Psoas muscle (tissue), 7 donors: ENCODE measurements at regions not wholly inside any gene's neighbourhood (a gene's known extent, or its start where the extent isn't known, plus 50 kb on each side); places are given as distances from the start of the nearest gene placed in this dataset.

Experiments used
- ATAC-seq, 4 donors: fragments of 200-7000 bp; cut with Tn5 transposase; one replicate each; pipeline ENCODE4 v1.9.1; 2020; ENCODE audit warnings: moderate library complexity in 3 of 4, mild to moderate bottlenecking in 2 of 4
- DNase-seq, 2 donors: peaks; one replicate each; pipeline ENCODE4 v3.0.0-alpha.2; 2020
- H3K27ac ChIP-seq: fragments of 200-600 bp; one replicate; pipeline ENCODE4 v1.8.0; 2022
- H3K27me3 ChIP-seq, 3 donors: fragments of 200-600 bp in 1 of 3; one replicate each; pipeline versions ENCODE4 v1.6.1 to v1.8.0; 2013 to 2022; ENCODE audit warnings: low read length in 2 of 3, mild to moderate bottlenecking in 2 of 3, moderate library complexity in 1 of 3; ENCODE audit not compliant: insufficient read depth in 3 of 3
- H3K36me3 ChIP-seq, 2 donors: fragments of 200-600 bp in 1 of 2; one replicate each; pipeline versions ENCODE4 v1.6.1 to v1.8.0; 2013 to 2022; ENCODE audit warnings: low read depth in 1 of 2, mild to moderate bottlenecking in 1 of 2, moderate library complexity in 1 of 2; ENCODE audit not compliant: insufficient read depth in 1 of 2
- H3K4me1 ChIP-seq: fragments of 200-600 bp; one replicate; pipeline ENCODE4 v1.8.0; 2022
- H3K4me3 ChIP-seq: fragments of 200-600 bp; one replicate; pipeline ENCODE4 v1.8.0; 2022; ENCODE audit warnings: mild to moderate bottlenecking
- H3K9me3 ChIP-seq: fragments of 200-600 bp; one replicate; pipeline ENCODE4 v1.8.0; 2022
- CTCF ChIP-seq: fragments of 200-600 bp; IDR thresholded peaks from one replicate; pipeline ENCODE4 v1.8.0; 2022; ENCODE audit warnings: antibody characterized with exemption
- WGBS, 3 donors: extraction: QIAGEN DNeasy Blood & Tissue Kit; methylation state at CpG; one replicate each; pipeline versions ENCODE4 v1.1.6 to v1.1.7; 2013; 5-methylcytosine and 5-hydroxymethylcytosine counted together
- intact Hi-C, 2 donors: fragments of 100-400 bp; cut with DNase I; formaldehyde crosslinking; loops; one replicate each; pipeline versions ENCODE4 v1.11.0 to v1.14.2; 2022
- donor health status: healthy with polysubstance abuse.
- donor health status: DM: no; HTN: no; CAD: no; lungs with moderate emphysema.
- donor health status: Bipolar disorder and iron deficiency.
- donor health status: healthy.
- donor health status: DM: yes; HTN: yes; CAD: no.
- donor health status: DM: no; HTN: no; CAD: no.
- donor health status: DM: yes; HTN: yes; CAD: no.

- no peak for ATAC-seq
- Histone ChIP-seq H3K9me3 (peaks cover 5% of the 10 kb centered on the region), H3K27me3 (no peaks in the 10 kb centered on the region), H3K4me1 (no peaks in the 10 kb centered on the region), H3K36me3 (no peaks in the 10 kb centered on the region), H3K4me3 (no peak overlapping the region), H3K27ac (no peak overlapping the region)
- intact Hi-C loops, result no loop called here
- 76 to 88% (median 83%) methylated on average over 1 of the region's 1 CpG for WGBS, 3 donors
- no peak for DNase-seq
- no peak for TF ChIP-seq CTCF
Observed at GRCh38 chr13:50209631-50210030, 194.4 kb downstream of the KCNRG start.

GRCh38 chr13:50213526-50213925 lies 198.3 kb downstream of the KCNRG start:
- H3K4me3 ChIP-seq, result no peak overlapping the region
- intact Hi-C loops, result no loop called here
- no peak for TF ChIP-seq CTCF
- H3K27ac ChIP-seq, result no peak overlapping the region
- H3K4me1 ChIP-seq, result no peaks in the 10 kb centered on the region
- ATAC-seq (no peak), DNase-seq (no peak)
- H3K36me3 ChIP-seq, result no peaks in the 10 kb centered on the region
- 16 to 88% (median 76%) methylated on average over 1 of the region's 1 CpG for WGBS, 3 donors
- no peaks in the 10 kb centered on the region for H3K27me3 ChIP-seq
- H3K9me3 ChIP-seq, result peaks cover 5% of the 10 kb centered on the region

- no peaks in the 10 kb centered on the region for H3K36me3 ChIP-seq
- H3K4me3 ChIP-seq, result no peak overlapping the region
- no peaks in the 10 kb centered on the region for H3K4me1 ChIP-seq
- TF ChIP-seq CTCF, result no peak
- peaks cover 5% of the 10 kb centered on the region for H3K9me3 ChIP-seq
- no peak overlapping the region for H3K27ac ChIP-seq
- intact Hi-C loops, result no loop called here
- DNase-seq, result no peak
- ATAC-seq, result no peak
- no peaks in the 10 kb centered on the region for H3K27me3 ChIP-seq
Observed at GRCh38 chr13:50214514-50214913, 199.3 kb downstream of the KCNRG start.

GRCh38 chr13:50215399-50215798 lies 200.2 kb downstream of the KCNRG start:
- H3K4me3 ChIP-seq, result no peak overlapping the region
- ATAC-seq (no peak), DNase-seq (no peak)
- no peak for TF ChIP-seq CTCF
- no peaks in the 10 kb centered on the region for H3K4me1 ChIP-seq
- H3K9me3 ChIP-seq, result peaks cover 5% of the 10 kb centered on the region
- no peaks in the 10 kb centered on the region for H3K36me3 ChIP-seq
- no peaks in the 10 kb centered on the region for H3K27me3 ChIP-seq
- no peak overlapping the region for H3K27ac ChIP-seq
- intact Hi-C loops, result no loop called here

- ATAC-seq, result no peak
- H3K4me3 ChIP-seq, result no peak overlapping the region
- WGBS, 3 donors, result 95 to 98% (median 98%) methylated on average over 3 of the region's 3 CpGs
- H3K9me3 ChIP-seq, result no peaks in the 10 kb centered on the region
- no peaks in the 10 kb centered on the region for H3K36me3 ChIP-seq
- intact Hi-C loops, result no loop called here
- H3K27me3 ChIP-seq, result no peaks in the 10 kb centered on the region
- H3K27ac ChIP-seq, result no peak overlapping the region
- H3K4me1 ChIP-seq, result peaks cover 8% of the 10 kb centered on the region
- TF ChIP-seq CTCF, result no peak
- no peak for DNase-seq
Observed at GRCh38 chr13:50219743-50220142, 204.5 kb downstream of the KCNRG start.
